GM19438 (cell line): ENCODE measurements at regions not wholly inside any gene's neighbourhood (a gene's known extent, or its start where the extent isn't known, plus 50 kb on each side); places are given as distances from the start of the nearest gene placed in this dataset.
"Not testable (repeated sequence)": the region's sequence is repeated elsewhere in the genome, so short reads cannot be mapped to it uniquely, and the experiment has no call there.

Experiments
- ATAC-seq: cut with Tn5 transposase; IDR thresholded peaks from one replicate; pipeline ENCODE4 v1.9.1; 2021; ENCODE audit warnings: low read depth; ENCODE audit not compliant: unreplicated experiment

DNA sequence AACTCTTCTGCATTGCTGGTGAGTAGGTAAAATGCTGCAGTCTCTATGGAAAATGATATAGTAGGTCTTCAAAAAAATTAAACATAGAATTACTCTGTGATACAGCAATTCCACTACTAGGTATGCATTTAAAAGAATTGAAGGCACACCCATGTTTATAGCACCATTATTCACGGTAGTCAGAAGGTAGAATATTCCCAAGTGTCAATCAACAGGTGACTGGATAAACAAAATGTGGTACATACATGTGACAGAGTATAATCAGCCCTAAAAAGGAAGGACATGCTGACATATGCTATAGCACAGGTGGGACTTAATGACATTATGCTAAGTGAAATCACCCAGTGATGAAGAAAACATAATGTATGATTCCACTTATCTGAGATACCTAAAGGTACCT lies 123.3 kb downstream of the CCER1 start:
- no peak for ATAC-seq

DNA sequence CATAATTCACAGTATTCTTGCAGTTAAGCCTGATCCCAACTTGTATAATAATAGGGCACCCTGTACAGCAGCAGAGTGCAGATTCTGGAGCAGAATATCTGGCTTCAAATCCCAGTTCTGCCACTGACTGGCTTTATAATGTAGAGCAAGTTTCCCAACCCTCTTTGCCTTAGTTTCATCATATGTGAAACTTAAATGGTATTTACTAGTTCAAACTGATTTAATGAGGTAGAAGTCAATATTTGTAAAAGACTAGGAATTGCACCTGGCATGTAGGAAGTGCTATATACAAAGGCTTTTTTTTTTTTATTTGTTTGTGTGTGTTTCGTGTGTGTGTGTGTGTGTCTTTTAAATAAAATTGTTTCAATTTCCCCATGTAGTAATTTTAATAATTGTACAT lies 125.9 kb downstream of the CCER1 start:
- no peak for ATAC-seq

DNA sequence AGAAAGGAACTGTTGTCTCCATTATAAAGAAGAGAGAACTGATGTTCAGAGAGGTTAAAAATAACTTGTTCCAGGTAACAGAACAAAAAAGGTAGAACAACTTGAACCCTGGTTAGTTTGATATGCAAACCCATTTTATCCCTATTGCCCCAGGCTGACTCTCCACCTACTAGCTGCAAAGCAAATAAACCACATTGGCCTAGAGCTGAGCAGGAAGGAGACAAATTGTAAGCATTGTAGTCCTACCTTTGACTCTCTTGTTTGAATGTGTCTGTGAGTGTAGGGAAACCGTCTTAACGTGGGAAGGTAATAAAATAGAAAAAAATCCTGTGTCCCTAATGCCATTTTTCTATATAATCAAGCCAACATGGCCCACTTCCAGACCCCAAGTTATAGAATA lies 126.4 kb downstream of the CCER1 start:
- no peak for ATAC-seq

DNA sequence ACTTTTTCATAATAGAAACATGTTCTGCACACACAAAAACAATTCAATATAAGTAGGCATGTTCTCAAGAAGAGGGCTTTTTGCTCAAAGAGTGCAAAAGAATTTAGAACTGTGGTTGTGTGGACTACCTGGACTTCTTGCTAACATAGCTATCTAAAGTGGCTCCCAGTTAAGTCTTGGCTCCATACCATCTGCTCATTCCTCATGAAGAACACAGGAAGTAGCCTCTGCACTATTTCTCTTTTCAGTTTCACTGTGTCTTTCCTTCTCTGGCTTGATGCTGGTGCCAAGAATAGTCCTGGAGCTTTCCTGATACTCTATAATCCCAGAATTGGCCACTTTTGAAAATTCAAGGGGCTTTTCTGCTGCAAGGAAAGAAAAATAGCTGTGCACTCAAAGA lies 127.4 kb downstream of the CCER1 start:
- ATAC-seq, result no peak

DNA sequence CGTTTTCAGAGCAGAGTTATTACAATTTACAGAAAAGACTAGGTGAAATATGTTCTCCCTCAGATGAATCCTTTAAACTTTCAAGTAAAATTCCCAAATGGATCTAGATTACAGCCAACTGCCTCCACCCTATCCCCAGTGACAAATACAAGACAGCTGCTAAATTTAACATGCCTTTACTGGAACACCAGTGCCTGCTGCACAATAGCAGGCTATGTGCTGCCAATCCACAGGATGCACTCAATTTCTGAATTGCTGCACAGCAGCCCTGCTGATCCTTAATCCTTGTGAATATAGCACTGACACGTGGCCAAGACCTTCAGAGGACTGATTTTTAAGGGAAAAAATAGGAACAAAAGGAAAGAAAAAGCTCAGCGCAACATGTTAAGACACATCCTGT lies 128.9 kb downstream of the CCER1 start:
- ATAC-seq, result no peak

DNA sequence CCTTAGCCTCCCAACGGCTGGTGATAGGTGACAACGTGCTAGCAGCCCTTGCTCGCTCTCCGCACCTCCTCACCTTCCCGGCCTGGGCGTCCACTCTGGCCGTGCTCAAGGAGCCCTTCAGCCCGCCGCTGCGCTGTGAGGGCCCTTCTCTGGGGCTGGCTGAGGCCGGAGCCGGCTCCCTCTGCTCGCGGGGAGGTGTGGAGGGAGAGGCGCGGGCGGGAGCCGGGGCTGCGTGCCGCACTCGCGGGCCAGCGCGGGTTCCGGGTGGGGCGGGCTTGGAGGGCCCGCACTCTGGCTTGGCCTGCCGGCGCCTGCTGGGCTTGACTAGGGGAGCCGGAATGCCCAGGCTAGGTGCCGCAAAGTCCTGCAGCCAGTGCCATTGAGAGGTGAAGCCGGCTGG lies 131.1 kb downstream of the CCER1 start:
- ATAC-seq, result no peak

DNA sequence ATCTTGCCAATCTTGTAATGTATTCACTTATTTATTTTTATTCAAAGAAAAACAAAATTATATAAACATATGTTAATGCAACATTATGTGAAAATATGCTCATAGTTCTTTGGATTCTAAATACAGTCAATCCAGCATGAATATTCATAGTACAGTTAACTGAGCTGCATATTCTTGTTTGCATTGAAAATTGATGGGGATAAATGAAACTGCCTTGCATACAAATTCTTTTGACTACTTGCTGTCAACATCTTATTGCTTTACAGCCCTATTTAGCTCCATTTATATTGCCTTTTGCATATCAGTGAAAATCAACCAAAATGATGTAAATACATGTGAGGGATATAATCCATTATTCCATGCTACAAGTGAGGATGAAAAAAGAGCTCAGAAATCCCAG lies 135.3 kb downstream of the CCER1 start:
- ATAC-seq, result no peak

DNA sequence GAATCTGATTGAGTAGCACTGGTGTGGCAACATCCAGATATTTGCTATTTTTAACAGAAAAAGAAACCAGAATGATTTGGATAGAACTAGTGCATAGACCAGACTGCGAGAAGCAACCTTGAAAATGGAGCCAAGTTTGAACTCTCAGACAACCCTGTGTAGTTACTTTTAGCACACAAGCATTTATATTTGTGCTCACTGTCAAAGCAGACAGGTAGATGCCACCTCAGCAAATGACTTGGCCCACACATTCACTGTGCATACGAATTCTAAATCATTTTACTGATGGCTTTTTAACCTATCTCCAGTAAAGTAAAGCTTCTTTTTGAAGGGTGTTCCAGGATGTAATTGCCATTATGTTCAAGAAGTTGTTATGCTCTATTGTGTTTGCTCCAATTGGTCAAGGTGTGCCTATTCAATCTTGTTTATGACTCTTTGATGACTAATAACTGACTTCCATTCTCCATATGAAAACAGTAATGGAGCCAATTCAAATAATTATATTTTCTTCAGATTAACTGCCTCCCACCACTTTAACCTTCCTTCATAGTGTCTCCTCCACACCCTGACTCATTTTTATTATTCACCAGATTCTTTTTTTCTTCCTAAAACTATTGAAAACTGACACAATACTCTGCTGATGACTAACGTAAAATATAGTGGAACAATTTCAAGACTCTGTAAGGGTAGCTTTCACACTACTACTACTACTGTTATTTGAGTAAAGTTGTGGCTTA lies 138.5 kb downstream of the CCER1 start:
- ATAC-seq, result no peak

DNA sequence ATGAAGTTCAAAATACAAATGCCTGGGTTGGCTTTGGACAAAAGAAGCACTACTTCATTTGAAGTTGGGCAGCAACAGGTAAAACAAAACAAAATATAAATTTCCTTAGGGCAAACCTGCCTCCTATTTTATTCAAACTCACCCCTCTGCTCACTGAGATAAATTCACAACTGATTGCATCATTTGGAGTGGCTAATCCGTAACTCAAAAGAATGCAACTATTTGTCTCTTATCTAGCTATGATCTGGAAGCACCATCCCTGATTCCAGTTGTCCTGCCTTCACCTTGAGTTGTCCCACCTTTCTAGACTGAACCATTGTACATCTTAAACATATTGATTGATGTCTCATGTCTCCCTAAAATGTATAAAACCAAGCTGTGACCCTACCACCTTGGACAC lies 145.0 kb downstream of the CCER1 start:
- ATAC-seq, result no peak

DNA sequence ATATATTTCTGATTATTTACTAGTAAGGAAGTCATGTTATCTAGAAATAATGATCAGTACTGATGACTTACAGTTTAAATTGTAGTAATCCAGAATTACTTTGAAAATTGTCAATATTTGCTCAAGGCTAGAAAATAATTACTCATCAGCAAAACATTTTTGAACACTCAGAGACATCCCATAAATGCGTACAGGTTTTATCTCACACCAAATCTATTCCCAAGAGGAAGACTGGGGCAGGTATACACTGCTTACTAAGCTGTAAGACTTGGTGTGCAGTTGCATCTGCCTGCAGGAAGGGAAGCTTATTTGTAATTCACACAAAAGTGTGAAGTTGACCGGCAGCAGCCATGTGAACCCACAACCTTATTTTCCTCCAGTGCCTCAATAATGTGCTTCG lies 146.4 kb downstream of the CCER1 start:
- ATAC-seq, result no peak

DNA sequence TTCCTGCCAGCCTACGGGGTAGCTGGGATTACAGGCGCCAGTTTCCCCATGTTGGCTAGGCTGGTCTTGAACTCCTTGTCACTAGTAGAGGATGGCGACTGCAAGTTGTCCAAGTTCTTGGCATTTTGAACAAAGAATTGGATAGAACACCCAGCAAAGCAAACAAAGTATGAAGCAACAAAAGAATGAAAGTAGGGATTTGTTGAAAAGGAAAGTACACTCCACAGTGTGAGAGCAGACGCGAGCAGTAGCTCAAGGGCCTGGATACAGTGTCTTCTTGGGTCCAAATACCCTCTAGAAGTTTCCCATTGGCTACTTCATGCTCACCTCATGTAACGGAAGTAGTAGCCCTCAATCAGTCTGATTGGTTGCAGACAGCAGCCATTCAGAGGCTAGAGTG lies 152.2 kb downstream of the CCER1 start:
- no peak for ATAC-seq

DNA sequence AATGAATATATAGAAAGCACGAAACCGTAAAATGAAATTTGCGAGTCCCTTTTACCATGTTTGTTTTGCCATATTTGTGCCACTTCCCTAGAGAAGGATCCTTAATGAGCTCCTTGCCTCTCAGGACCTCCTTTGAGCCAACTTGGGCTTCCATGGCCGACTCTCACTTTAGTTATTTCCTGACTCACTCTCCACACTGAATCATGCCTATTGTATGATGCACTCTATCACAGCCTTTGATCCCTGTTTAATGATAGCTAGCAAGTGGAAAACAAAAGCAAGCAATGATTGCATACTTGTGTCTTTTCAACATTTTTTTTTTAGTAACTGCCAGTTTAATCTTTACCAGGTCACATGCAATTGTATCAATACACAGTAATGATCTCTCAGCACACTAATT lies 153.2 kb downstream of the CCER1 start:
- no peak for ATAC-seq

DNA sequence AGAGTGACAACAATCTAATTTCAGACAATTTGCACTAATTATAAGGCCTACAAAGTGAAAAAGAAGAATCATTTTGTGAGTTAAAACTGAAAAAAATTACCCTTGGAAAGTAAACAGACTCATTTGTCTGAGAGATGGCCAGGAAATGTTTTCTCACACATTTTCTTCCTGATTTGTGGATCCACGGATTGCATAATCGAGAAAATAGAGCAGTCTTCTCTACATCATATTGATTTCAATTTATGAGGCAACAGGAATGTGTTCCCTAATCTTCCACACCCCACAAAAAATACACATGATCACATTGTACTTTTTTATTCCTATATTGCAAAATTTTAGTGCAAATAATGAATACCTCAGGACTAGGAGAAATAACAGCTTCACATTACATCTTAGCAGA lies 160.8 kb downstream of the CCER1 start:
- no peak for ATAC-seq

DNA sequence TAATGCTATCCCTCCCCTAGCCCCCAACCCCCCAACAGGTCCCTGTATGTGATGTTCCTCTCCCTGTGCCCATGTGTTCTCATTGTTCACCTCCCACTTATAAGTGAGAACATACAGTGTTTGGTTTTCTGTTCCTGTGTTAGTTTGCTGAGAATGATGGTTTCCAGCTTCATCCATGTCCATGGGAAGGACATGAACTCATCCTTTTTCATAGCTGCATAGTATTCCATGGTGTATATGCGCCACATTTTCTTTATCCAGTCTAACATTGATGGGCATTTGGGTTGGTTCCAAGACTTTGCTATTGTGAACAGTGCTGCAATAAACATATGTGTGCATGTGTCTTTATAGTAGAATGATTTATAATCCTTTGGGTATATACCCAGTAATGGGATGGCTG lies 162.3 kb downstream of the CCER1 start:
- ATAC-seq, result not testable (repeated sequence)

DNA sequence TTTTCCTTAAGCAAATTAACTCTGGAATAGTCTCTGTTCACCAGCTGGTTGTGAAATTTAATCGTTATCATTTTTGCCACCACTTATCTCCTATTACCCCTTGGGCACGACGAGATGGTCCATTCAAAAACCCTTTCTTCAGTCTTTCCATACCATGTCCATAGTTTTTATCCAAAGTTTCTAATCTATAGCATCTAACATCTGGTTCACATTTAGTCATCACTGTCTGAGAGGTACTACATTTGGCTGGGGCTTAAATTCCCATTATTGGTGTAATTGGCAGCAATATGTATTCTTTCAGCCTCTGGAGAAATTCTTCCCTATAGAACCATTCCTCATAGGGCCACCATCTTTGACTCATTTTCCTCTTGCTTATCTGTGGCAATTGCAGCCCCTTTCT lies 163.5 kb downstream of the CCER1 start:
- ATAC-seq, result no peak

DNA sequence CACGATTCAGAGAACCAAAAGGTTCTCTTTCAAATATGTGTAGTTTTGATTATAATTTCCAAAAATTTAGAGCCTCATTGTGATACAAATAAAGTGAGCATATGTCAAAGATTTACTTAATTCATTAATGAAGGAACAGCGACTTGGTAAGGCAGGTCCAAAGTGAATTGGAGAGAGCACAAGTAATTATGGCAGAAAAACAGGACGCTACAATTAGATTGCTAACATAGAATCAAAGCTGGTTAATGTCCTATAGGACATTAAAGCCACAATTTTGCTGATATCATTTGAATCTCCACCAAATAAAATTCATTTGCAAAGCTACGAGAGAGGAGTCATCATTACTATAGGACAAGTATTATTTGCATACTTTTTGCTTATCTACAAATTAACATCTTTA lies 164.2 kb downstream of the CCER1 start:
- no peak for ATAC-seq

DNA sequence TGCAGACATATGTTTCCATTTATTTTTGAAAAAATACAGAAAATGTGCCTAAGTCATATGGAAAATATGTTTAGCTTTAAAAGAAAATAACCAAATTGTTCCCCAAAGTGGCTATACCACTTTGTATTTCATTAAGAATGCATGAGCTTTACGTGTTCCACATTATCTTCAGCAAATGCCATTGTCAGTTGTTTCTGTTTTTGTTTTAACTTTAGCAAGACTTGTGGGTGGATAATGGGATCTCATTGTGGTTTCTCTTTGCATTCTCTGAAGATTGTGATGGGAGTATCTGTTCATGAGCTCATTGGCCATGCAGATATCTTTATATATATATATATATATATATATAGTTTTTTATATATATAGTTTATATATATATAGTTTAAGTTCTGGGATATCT lies 181.5 kb downstream of the CCER1 start:
- ATAC-seq, result no peak

DNA sequence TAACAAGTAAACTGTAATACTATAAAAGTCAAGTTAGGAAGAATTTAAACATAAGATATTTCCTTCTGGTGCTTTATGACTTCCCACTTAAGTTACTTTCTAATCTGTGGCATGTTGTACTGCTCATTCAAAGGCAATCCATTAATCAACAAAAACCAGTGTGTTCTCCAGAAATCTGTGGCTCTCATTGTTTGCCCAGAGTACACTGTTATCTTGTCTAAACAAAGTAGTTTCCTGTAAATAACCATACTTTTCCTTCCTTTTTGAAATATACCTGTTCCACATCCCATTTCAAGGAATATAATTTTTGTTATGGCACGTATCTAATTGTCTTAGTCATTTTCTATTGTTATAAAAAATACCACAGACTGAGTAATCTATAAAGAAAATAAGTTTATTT lies 184.1 kb downstream of the CCER1 start:
- no peak for ATAC-seq

DNA sequence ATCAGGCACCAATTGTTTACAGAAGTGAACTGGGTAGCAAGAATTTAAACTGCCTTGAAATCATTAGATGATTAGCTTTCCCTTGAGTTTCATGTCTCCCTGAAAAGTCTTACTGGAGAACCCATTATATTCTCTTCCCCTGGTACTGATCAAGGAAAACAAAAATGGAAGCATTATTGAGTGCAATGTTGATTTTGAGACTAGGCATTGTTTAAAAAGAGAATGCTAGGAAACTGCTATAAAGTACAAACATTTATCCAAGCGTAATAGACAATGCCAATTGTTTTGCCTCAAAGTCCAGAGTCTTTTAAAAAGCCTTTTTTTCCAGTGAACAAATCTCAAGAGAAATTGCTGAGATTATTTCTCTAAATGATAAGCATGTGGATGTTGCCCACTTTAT lies 197.0 kb downstream of the CCER1 start:
- ATAC-seq, result no peak

DNA sequence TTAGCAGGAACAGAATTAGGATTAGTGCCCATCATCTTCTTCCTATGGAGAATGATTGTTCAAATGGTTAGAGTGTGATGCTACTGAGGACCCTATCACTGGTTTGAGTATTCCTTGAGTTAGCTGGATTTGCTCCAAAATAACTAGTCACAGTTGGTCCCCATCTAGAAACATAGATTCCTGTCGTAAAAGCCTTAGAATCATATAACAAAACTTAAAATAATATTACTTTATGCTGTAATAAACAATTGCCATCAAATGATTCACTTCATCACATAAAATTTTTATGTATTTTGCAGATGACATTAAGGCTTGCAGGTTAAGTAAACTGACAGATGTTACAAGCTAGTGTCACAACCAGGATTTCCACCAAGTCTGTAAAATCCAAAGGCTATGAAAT lies 209.8 kb downstream of the CCER1 start:
- no peak for ATAC-seq

DNA sequence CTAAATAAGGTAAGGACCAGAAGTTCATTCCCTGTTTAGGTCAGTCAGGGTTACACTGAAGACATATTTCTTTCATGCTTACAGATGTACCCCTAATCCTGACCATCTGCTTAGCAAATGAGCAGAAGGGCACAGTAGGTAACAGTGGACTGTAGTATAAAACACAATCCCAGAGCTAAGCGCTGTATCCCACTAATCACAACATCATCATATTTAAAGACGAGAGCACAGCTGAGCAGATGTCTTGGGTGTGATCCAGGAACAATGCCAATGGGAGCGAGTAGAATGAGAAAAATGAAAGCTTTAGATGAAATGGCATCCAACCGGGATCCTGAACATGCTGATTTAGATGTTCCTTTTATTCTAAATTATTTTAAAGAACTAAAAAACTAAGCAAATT lies 213.4 kb downstream of the CCER1 start:
- ATAC-seq, result no peak

DNA sequence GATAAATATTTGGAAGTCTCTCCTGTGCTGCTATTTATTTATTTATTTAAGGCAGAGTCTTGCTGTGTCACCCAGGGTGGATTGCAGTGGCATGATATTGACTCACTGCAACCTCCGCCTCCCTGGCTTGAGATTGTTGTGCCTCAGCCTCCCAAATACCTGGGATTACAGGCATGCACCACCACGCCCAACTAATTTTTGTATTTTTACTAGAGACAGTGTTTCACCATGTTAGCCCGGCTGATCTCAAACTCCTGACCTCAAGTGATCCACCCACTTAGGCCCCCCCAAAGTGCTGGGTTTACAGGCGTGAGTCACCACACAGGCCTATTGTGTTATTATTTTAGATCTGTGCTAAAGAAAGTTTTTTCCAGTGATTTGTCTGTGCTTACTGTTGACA lies 225.2 kb downstream of the CCER1 start:
- no peak for ATAC-seq

DNA sequence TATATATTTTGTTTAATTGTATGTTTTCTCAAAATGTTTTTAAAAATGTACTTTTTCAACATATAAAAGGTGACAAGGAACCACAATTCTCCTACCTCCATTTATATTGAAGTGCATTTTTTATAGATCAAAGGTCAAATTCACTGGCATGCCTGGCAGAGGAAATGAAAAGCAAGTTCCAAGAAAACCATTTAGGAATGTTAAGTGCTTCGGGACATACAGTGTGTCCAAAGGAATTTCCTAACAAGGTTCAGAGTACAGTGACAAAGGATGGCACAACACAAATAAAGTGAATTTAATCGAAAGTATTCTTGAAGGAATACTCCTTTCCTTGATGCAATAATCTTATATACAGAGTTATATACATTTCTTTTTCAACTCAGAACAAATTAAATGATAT lies 242.3 kb downstream of the CCER1 start:
- no peak for ATAC-seq
